ENCODE measurements at regions not wholly inside any gene's neighbourhood (a gene's known extent, or its start where the extent isn't known, plus 50 kb on each side); places are given as distances from the start of the nearest gene placed in this dataset.

GRCh38 chr1:2866422-2867086, 65.1 kb upstream of the TTC34 start:
- Histone ChIP-seq H3K9me2 (replicated peaks; ENCODE audit: control insufficient read depth, low read length) (no peaks in the 10 kb centered on the region), H3K27me3 (ENCODE audit: control insufficient read depth, low read length) (no peaks in the 10 kb centered on the region)

GRCh38 chr1:2867087-2867425, 65.6 kb upstream of the TTC34 start:
- Histone ChIP-seq H3K27ac (ENCODE audit: low read depth, low read length) (no peak overlapping the region), H3K36me3 (ENCODE audit: control insufficient read depth, low read length) (no peaks in the 10 kb centered on the region), H4K20me1 (ENCODE audit: control insufficient read depth, insufficient read depth, low read depth, low read length) (no peaks in the 10 kb centered on the region), H3K4me3 (ENCODE audit: low read length) (no peak overlapping the region), H3K4me1 (ENCODE audit: control insufficient read depth, low read length) (no peaks in the 10 kb centered on the region), H3K9me2 (replicated peaks; ENCODE audit: control insufficient read depth, low read length) (no peaks in the 10 kb centered on the region), H3K79me2 (ENCODE audit: control insufficient read depth, low read length) (no peaks in the 10 kb centered on the region), H3K27me3 (ENCODE audit: control insufficient read depth, low read length) (no peaks in the 10 kb centered on the region), H3K4me2 (ENCODE audit: low read length) (no peak overlapping the region), H3K9me3 (ENCODE audit: control insufficient read depth, insufficient read depth, low read length) (peaks cover 12% of the 10 kb centered on the region; the same call in 1 of the 2 replicates), H3F3A (ENCODE audit: control insufficient read depth, insufficient read depth) (no peaks in the 10 kb centered on the region)
- TF ChIP-seq EZH2phosphoT487 (IDR thresholded peaks at IDR 0.05; ENCODE audit: borderline replicate concordance, low read length) = no peak
- TF ChIP-seq, protein P1, sequence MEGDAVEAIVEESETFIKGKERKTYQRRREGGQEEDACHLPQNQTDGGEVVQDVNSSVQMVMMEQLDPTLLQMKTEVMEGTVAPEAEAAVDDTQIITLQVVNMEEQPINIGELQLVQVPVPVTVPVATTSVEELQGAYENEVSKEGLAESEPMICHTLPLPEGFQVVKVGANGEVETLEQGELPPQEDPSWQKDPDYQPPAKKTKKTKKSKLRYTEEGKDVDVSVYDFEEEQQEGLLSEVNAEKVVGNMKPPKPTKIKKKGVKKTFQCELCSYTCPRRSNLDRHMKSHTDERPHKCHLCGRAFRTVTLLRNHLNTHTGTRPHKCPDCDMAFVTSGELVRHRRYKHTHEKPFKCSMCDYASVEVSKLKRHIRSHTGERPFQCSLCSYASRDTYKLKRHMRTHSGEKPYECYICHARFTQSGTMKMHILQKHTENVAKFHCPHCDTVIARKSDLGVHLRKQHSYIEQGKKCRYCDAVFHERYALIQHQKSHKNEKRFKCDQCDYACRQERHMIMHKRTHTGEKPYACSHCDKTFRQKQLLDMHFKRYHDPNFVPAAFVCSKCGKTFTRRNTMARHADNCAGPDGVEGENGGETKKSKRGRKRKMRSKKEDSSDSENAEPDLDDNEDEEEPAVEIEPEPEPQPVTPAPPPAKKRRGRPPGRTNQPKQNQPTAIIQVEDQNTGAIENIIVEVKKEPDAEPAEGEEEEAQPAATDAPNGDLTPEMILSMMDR (IDR thresholded peaks at IDR 0.05; ENCODE audit: low read depth, low read length, poor library complexity, severe bottlenecking) = no peak

More at GRCh38 chr1:2866422-2867086, 65.1 kb upstream of the TTC34 start:
- H3K4me2 ChIP-seq (ENCODE audit: low read length) = no peak overlapping the region
- H4K20me1 ChIP-seq (ENCODE audit: control insufficient read depth, insufficient read depth, low read depth, low read length) = no peaks in the 10 kb centered on the region
- H3K4me1 ChIP-seq (ENCODE audit: control insufficient read depth, low read length) = no peaks in the 10 kb centered on the region
- TF ChIP-seq EZH2phosphoT487 (IDR thresholded peaks at IDR 0.05; ENCODE audit: borderline replicate concordance, low read length) = no peak
- TF ChIP-seq, protein P1 (IDR thresholded peaks at IDR 0.05; ENCODE audit: low read depth, low read length, poor library complexity, severe bottlenecking) = no peak
- H3K4me3 ChIP-seq (ENCODE audit: low read length) = no peak overlapping the region
- no peaks in the 10 kb centered on the region for H3F3A ChIP-seq (ENCODE audit: control insufficient read depth, insufficient read depth)
- H3K9me3 ChIP-seq (ENCODE audit: control insufficient read depth, insufficient read depth, low read length) = peaks cover 7% of the 10 kb centered on the region; the same call in 1 of the 2 replicates
- H3K79me2 ChIP-seq (ENCODE audit: control insufficient read depth, low read length) = no peaks in the 10 kb centered on the region
- H3K27ac ChIP-seq (ENCODE audit: low read depth, low read length) = no peak overlapping the region
- no peaks in the 10 kb centered on the region for H3K36me3 ChIP-seq (ENCODE audit: control insufficient read depth, low read length)

GRCh38 chr1:2867861-2868260, 66.4 kb upstream of the TTC34 start:
- Histone ChIP-seq H3K9me2 (replicated peaks; ENCODE audit: control insufficient read depth, low read length) (no peaks in the 10 kb centered on the region), H3K79me2 (ENCODE audit: control insufficient read depth, low read length) (no peaks in the 10 kb centered on the region), H3K9me3 (ENCODE audit: control insufficient read depth, insufficient read depth, low read length) (peaks cover 14% of the 10 kb centered on the region; the same call in 1 of the 2 replicates), H3F3A (ENCODE audit: control insufficient read depth, insufficient read depth) (no peaks in the 10 kb centered on the region), H3K36me3 (ENCODE audit: control insufficient read depth, low read length) (no peaks in the 10 kb centered on the region), H3K27ac (ENCODE audit: low read depth, low read length) (no peak overlapping the region), H3K4me1 (ENCODE audit: control insufficient read depth, low read length) (no peaks in the 10 kb centered on the region), H3K4me2 (ENCODE audit: low read length) (no peak overlapping the region), H4K20me1 (ENCODE audit: control insufficient read depth, insufficient read depth, low read depth, low read length) (no peaks in the 10 kb centered on the region), H3K27me3 (ENCODE audit: control insufficient read depth, low read length) (no peaks in the 10 kb centered on the region), H3K4me3 (ENCODE audit: low read length) (no peak overlapping the region)
- TF ChIP-seq, protein P1 (IDR thresholded peaks at IDR 0.05; ENCODE audit: low read depth, low read length, poor library complexity, severe bottlenecking) = peak; percentile 23
- TF ChIP-seq EZH2phosphoT487 (IDR thresholded peaks at IDR 0.05; ENCODE audit: borderline replicate concordance, low read length) = no peak

Data from DOHH2 (cell line).